ENCODE measurements at regions not wholly inside any gene's neighbourhood (a gene's known extent, or its start where the extent isn't known, plus 50 kb on each side); places are given as distances from the start of the nearest gene placed in this dataset.

GRCh38 chr4:54495091-54495490 is 162.7 kb upstream of the KIT start:
- DNase-seq (ENCODE audit: low spot score), result no peak

GRCh38 chr4:54495641-54496040 is 162.1 kb upstream of the KIT start:
- DNase-seq (ENCODE audit: low spot score), result no peak

- no peak for DNase-seq (ENCODE audit: low spot score)
These were observed 161.3 kb upstream of the KIT start for GRCh38 chr4:54496412-54496811.

- DNase-seq (ENCODE audit: low spot score), result no peak
These were observed 159.8 kb upstream of the KIT start for GRCh38 chr4:54497947-54498346.

- peak; percentile 62 for DNase-seq (ENCODE audit: low spot score)
These were observed 159.1 kb upstream of the KIT start for GRCh38 chr4:54498661-54499111.

GRCh38 chr4:54499308-54500074 is 158.3 kb upstream of the KIT start:
- no peak for DNase-seq (ENCODE audit: low spot score)

GRCh38 chr4:54505362-54505761 is 152.4 kb upstream of the KIT start:
- no peak for DNase-seq (ENCODE audit: low spot score)

GRCh38 chr4:54505996-54506395 is 151.8 kb upstream of the KIT start:
- DNase-seq (ENCODE audit: low spot score), result no peak

GRCh38 chr4:54509057-54509456 is 148.7 kb upstream of the KIT start:
- DNase-seq (ENCODE audit: low spot score), result no peak

GRCh38 chr4:54513204-54513603 is 144.6 kb upstream of the KIT start:
- peak; percentile 62 for DNase-seq (ENCODE audit: low spot score)

- no peak for DNase-seq (ENCODE audit: low spot score)
These were observed 144.0 kb upstream of the KIT start for GRCh38 chr4:54513741-54514140.

- DNase-seq (ENCODE audit: low spot score), result no peak
These were observed 141.1 kb upstream of the KIT start for GRCh38 chr4:54516556-54517215.

- DNase-seq (ENCODE audit: low spot score), result no peak
These were observed 139.8 kb upstream of the KIT start for GRCh38 chr4:54517781-54518444.

GRCh38 chr4:54525602-54526001 is 132.2 kb upstream of the KIT start:
- DNase-seq (ENCODE audit: low spot score), result peak; percentile 55

- DNase-seq (ENCODE audit: low spot score), result no peak
These were observed 131.2 kb upstream of the KIT start for GRCh38 chr4:54526560-54526959.

GRCh38 chr4:54527532-54527931 is 130.2 kb upstream of the KIT start:
- no peak for DNase-seq (ENCODE audit: low spot score)

GRCh38 chr4:54539500-54540029 is 118.2 kb upstream of the KIT start:
- DNase-seq (ENCODE audit: low spot score), result peak; percentile 62

GRCh38 chr4:54540931-54541330 is 116.8 kb upstream of the KIT start:
- no peak for DNase-seq (ENCODE audit: low spot score)

- DNase-seq (ENCODE audit: low spot score), result no peak
These were observed 116.2 kb upstream of the KIT start for GRCh38 chr4:54541426-54542118.

GRCh38 chr4:54542119-54542438 is 115.7 kb upstream of the KIT start:
- no peak for DNase-seq (ENCODE audit: low spot score)

GRCh38 chr4:54542540-54543041 is 115.2 kb upstream of the KIT start:
- no peak for DNase-seq (ENCODE audit: low spot score)

Data from hepatic stellate cell (primary cell).